Psoas muscle (tissue), 7 donors: ENCODE measurements at regions not wholly inside any gene's neighbourhood (a gene's known extent, or its start where the extent isn't known, plus 50 kb on each side); places are given as distances from the start of the nearest gene placed in this dataset.

Experiments
- ATAC-seq, 4 donors: fragments of 200-7000 bp; cut with Tn5 transposase; one replicate each; pipeline ENCODE4 v1.9.1; 2020; ENCODE audit warnings: moderate library complexity in 3 of 4, mild to moderate bottlenecking in 2 of 4
- DNase-seq, 2 donors: peaks; one replicate each; pipeline ENCODE4 v3.0.0-alpha.2; 2020
- H3K27ac ChIP-seq: fragments of 200-600 bp; one replicate; pipeline ENCODE4 v1.8.0; 2022
- H3K27me3 ChIP-seq, 3 donors: fragments of 200-600 bp in 1 of 3; one replicate each; pipeline versions ENCODE4 v1.6.1 to v1.8.0; 2013 to 2022; ENCODE audit warnings: low read length in 2 of 3, mild to moderate bottlenecking in 2 of 3, moderate library complexity in 1 of 3; ENCODE audit not compliant: insufficient read depth in 3 of 3
- H3K36me3 ChIP-seq, 2 donors: fragments of 200-600 bp in 1 of 2; one replicate each; pipeline versions ENCODE4 v1.6.1 to v1.8.0; 2013 to 2022; ENCODE audit warnings: low read depth in 1 of 2, mild to moderate bottlenecking in 1 of 2, moderate library complexity in 1 of 2; ENCODE audit not compliant: insufficient read depth in 1 of 2
- H3K4me1 ChIP-seq: fragments of 200-600 bp; one replicate; pipeline ENCODE4 v1.8.0; 2022
- H3K4me3 ChIP-seq: fragments of 200-600 bp; one replicate; pipeline ENCODE4 v1.8.0; 2022; ENCODE audit warnings: mild to moderate bottlenecking
- H3K9me3 ChIP-seq: fragments of 200-600 bp; one replicate; pipeline ENCODE4 v1.8.0; 2022
- CTCF ChIP-seq: fragments of 200-600 bp; IDR thresholded peaks from one replicate; pipeline ENCODE4 v1.8.0; 2022; ENCODE audit warnings: antibody characterized with exemption
- WGBS, 3 donors: extraction: QIAGEN DNeasy Blood & Tissue Kit; methylation state at CpG; one replicate each; pipeline versions ENCODE4 v1.1.6 to v1.1.7; 2013; 5-methylcytosine and 5-hydroxymethylcytosine counted together
- intact Hi-C, 2 donors: fragments of 100-400 bp; cut with DNase I; formaldehyde crosslinking; loops; one replicate each; pipeline versions ENCODE4 v1.11.0 to v1.14.2; 2022
- donor health status: healthy with polysubstance abuse.
- donor health status: DM: no; HTN: no; CAD: no; lungs with moderate emphysema.
- donor health status: Bipolar disorder and iron deficiency.
- donor health status: healthy.
- donor health status: DM: yes; HTN: yes; CAD: no.
- donor health status: DM: no; HTN: no; CAD: no.
- donor health status: DM: yes; HTN: yes; CAD: no.

- Histone ChIP-seq H3K36me3 (no peaks in the 10 kb centered on the region), H3K27ac (no peak overlapping the region), H3K4me3 (no peak overlapping the region), H3K27me3 (no peaks in the 10 kb centered on the region), H3K4me1 (no peaks in the 10 kb centered on the region), H3K9me3 (no peaks in the 10 kb centered on the region)
- DNase-seq = no peak
- 62 to 72% (median 65%) methylated on average over 4 of the region's 4 CpGs for WGBS, 3 donors
- TF ChIP-seq CTCF = no peak
- ATAC-seq = no peak
- intact Hi-C loops = no loop called here
Measured at GRCh38 chr5:8327016-8327415, 458.1 kb downstream of the MTRR start.

- 73 to 81% (median 79%) methylated on average over 5 of the region's 5 CpGs for WGBS, 3 donors
- H3K9me3 ChIP-seq = no peaks in the 10 kb centered on the region
- no peaks in the 10 kb centered on the region for H3K4me1 ChIP-seq
- DNase-seq = no peak
- H3K27ac ChIP-seq = no peak overlapping the region
- intact Hi-C loops = no loop called here
- H3K4me3 ChIP-seq = no peak overlapping the region
- no peak for ATAC-seq
- H3K36me3 ChIP-seq = no peaks in the 10 kb centered on the region
- no peak for TF ChIP-seq CTCF
- no peaks in the 10 kb centered on the region for H3K27me3 ChIP-seq
Measured at GRCh38 chr5:8329773-8330172, 460.8 kb downstream of the MTRR start.

GRCh38 chr5:8332666-8333445 is 463.9 kb downstream of the MTRR start:
- Histone ChIP-seq H3K4me1 (no peaks in the 10 kb centered on the region), H3K9me3 (no peaks in the 10 kb centered on the region), H3K36me3 (no peaks in the 10 kb centered on the region), H3K27ac (no peak overlapping the region), H3K4me3 (no peak overlapping the region), H3K27me3 (no peaks in the 10 kb centered on the region)
- 88 to 93% (median 91%) methylated on average over 11 of the region's 11 CpGs for WGBS, 3 donors
- DNase-seq (no peak), ATAC-seq (no peak)
- TF ChIP-seq CTCF = no peak
- intact Hi-C loops = no loop called here

- Histone ChIP-seq H3K27ac (no peak overlapping the region), H3K36me3 (no peaks in the 10 kb centered on the region), H3K4me3 (no peak overlapping the region), H3K4me1 (no peaks in the 10 kb centered on the region), H3K27me3 (no peaks in the 10 kb centered on the region), H3K9me3 (no peaks in the 10 kb centered on the region)
- ATAC-seq = no peak
- intact Hi-C loops = no loop called here
- no peak for TF ChIP-seq CTCF
- DNase-seq = no peak
- 61 to 66% (median 64%) methylated on average over 5 of the region's 5 CpGs for WGBS, 3 donors
Measured at GRCh38 chr5:8333485-8333884, 464.5 kb downstream of the MTRR start.

GRCh38 chr5:8333977-8334376 is 465.0 kb downstream of the MTRR start:
- TF ChIP-seq CTCF = no peak
- no peak for DNase-seq
- intact Hi-C loops = no loop called here
- H3K27ac ChIP-seq = no peak overlapping the region
- H3K36me3 ChIP-seq = no peaks in the 10 kb centered on the region
- no peaks in the 10 kb centered on the region for H3K27me3 ChIP-seq
- WGBS, 3 donors = 48 to 60% (median 52%) methylated on average over 1 of the region's 1 CpG
- no peaks in the 10 kb centered on the region for H3K9me3 ChIP-seq
- ATAC-seq = no peak
- no peak overlapping the region for H3K4me3 ChIP-seq
- no peaks in the 10 kb centered on the region for H3K4me1 ChIP-seq
